ENCODE measurements at regions not wholly inside any gene's neighbourhood (a gene's known extent, or its start where the extent isn't known, plus 50 kb on each side); places are given as distances from the start of the nearest gene placed in this dataset.
"Not testable (repeated sequence)": the region's sequence is repeated elsewhere in the genome, so short reads cannot be mapped to it uniquely, and the experiment has no call there.

DNA sequence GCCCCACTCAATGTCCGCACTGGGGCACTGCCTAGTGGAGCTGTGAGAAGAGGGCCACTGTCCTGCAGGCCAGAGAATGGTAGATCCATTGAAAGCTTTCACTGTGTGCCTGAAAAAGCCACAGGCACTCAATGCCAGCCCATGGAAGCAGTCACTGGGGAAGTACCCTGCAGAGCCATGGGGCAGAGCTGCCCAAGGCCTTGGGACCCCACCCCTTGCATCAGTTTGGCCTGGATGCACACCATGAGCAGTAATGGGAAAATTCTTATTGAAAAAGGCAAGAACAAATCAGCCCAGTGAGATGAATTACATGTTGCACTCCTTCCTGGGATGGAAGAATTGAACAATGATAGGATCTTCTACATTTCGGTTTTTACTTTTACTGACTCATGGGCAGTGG is 447.1 kb downstream of the SPATA31A1 start:
- H3K36me3 ChIP-seq (ENCODE audit: control insufficient read depth, insufficient read depth, low read length); ATAC-seq; H3K27me3 Mint-ChIP-seq (ENCODE audit: low read depth in 2 of 2); H3K36me3 Mint-ChIP-seq; intact Hi-C loops (cut with micrococcal nuclease); H3K9me3 Mint-ChIP-seq; H3K27ac ChIP-seq (ENCODE audit: low read length); H3K4me1 Mint-ChIP-seq; H3K4me3 Mint-ChIP-seq; H3K27ac Mint-ChIP-seq; H3K4me3 ChIP-seq (ENCODE audit: low read length); H3K27me3 ChIP-seq (ENCODE audit: control insufficient read depth, insufficient read depth, low read length); H3K4me1 ChIP-seq (ENCODE audit: control insufficient read depth, insufficient read depth, low read length); DNase-seq; H3K9me3 ChIP-seq (ENCODE audit: control insufficient read depth, insufficient read depth, low read length): not testable (repeated sequence)
- no CpG with 5 or more reads among the region's 2 CpGs for WGBS (ENCODE audit: insufficient coverage)

DNA sequence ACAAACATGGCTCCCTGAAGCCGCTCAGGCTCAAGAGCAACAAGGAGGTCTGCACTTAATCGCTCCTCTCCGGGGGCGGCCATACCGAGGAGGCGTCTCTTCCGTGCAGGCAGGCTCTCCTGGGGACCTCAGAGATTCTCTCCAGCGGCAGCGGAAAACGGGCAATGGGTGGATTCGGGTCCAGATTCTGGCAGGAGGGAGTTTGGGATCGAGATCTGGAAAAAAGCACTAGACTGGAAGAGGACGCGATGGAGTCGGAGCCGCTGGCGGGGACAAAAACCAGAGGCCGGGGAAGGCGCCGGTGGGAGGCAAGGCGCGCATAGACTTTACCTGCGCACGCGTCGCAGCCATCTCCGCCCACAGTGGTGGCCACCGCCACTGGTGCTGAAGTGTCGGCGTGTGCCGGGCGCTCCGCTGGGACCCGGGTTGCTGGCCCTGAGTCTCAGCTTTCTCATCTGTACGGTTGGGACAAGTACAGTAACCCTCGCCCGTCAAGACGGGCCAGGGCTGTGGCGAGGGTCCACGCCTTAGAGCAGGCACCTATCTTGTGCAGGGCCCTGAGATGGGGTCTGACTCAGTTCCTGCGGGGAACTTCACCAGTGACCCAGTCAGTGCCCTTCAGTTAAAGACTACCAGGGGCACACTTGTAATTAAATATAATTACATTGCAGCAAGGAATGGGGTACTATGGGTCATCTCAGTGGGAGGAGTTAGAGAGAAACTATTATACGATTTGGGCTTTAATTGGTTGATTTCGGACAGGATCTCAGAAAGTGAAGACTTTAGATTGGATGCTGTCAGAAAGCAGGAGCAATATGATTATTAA is 454.1 kb downstream of the SPATA31A1 start:
- H3K9me3 Mint-ChIP-seq; H3K4me1 Mint-ChIP-seq; H3K36me3 Mint-ChIP-seq; H3K4me1 ChIP-seq (ENCODE audit: control insufficient read depth, insufficient read depth, low read length); intact Hi-C loops (cut with micrococcal nuclease); H3K27me3 ChIP-seq (ENCODE audit: control insufficient read depth, insufficient read depth, low read length); H3K9me3 ChIP-seq (ENCODE audit: control insufficient read depth, insufficient read depth, low read length); H3K27me3 Mint-ChIP-seq (ENCODE audit: low read depth in 2 of 2); H3K36me3 ChIP-seq (ENCODE audit: control insufficient read depth, insufficient read depth, low read length): not testable (repeated sequence)
- ATAC-seq (peak; percentile 68 to 83 (median 74)), DNase-seq (peak; percentile 28 to 69)
- H3K4me3 ChIP-seq (ENCODE audit: low read length): peak overlapping the region; percentile 34
- H3K27ac ChIP-seq (ENCODE audit: low read length): peak overlapping the region; percentile 33
- 18% methylated on average over 32 of the region's 43 CpGs for WGBS (ENCODE audit: insufficient coverage)
- H3K27ac Mint-ChIP-seq: peak overlapping the region; percentile 81 to 90
- H3K4me3 Mint-ChIP-seq: peak overlapping the region; percentile 95

- ATAC-seq; H3K4me1 Mint-ChIP-seq; DNase-seq; H3K4me3 ChIP-seq (ENCODE audit: low read length); H3K27me3 Mint-ChIP-seq (ENCODE audit: low read depth in 2 of 2); H3K4me1 ChIP-seq (ENCODE audit: control insufficient read depth, insufficient read depth, low read length); intact Hi-C loops (cut with micrococcal nuclease); H3K9me3 ChIP-seq (ENCODE audit: control insufficient read depth, insufficient read depth, low read length); H3K27ac Mint-ChIP-seq; H3K27ac ChIP-seq (ENCODE audit: low read length); H3K36me3 ChIP-seq (ENCODE audit: control insufficient read depth, insufficient read depth, low read length); H3K9me3 Mint-ChIP-seq; H3K36me3 Mint-ChIP-seq; H3K27me3 ChIP-seq (ENCODE audit: control insufficient read depth, insufficient read depth, low read length); H3K4me3 Mint-ChIP-seq: not testable (repeated sequence)
- no CpG with 5 or more reads among the region's 3 CpGs for WGBS (ENCODE audit: insufficient coverage)
These were observed 454.9 kb downstream of the SPATA31A1 start for GRCh38 chr9:39810401-39810800.

GRCh38 chr9:39811615-39812014 is 456.1 kb downstream of the SPATA31A1 start:
- H3K4me1 Mint-ChIP-seq; H3K36me3 Mint-ChIP-seq; H3K27ac ChIP-seq (ENCODE audit: low read length); ATAC-seq; H3K9me3 Mint-ChIP-seq; H3K4me3 ChIP-seq (ENCODE audit: low read length); H3K36me3 ChIP-seq (ENCODE audit: control insufficient read depth, insufficient read depth, low read length); H3K27me3 ChIP-seq (ENCODE audit: control insufficient read depth, insufficient read depth, low read length); H3K27ac Mint-ChIP-seq; H3K4me3 Mint-ChIP-seq; DNase-seq; H3K4me1 ChIP-seq (ENCODE audit: control insufficient read depth, insufficient read depth, low read length); H3K9me3 ChIP-seq (ENCODE audit: control insufficient read depth, insufficient read depth, low read length); intact Hi-C loops (cut with micrococcal nuclease); H3K27me3 Mint-ChIP-seq (ENCODE audit: low read depth in 2 of 2): not testable (repeated sequence)
- WGBS (ENCODE audit: insufficient coverage): no CpG with 5 or more reads among the region's 3 CpGs

DNA sequence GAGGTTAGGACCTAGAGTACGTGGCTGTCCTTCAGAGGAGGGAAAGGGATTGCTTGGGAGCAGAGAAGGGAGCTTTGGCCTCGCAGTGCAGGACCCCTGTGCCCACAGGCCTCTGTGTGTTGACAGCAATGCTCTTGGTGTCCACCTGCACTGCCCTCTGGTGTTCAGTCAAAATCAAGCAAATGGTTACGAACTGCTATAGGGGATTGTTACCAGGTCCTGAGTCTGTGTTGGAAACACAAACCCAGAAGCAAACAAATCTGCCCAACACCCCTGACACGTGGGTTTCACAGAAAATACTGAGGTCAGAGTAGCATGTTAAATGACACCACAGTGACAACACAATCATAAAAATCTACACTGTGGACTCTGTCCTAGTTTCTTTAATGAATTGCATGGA is 473.0 kb downstream of the SPATA31A1 start:
- H3K4me3 Mint-ChIP-seq; H3K4me1 Mint-ChIP-seq; H3K9me3 Mint-ChIP-seq; H3K36me3 ChIP-seq (ENCODE audit: control insufficient read depth, insufficient read depth, low read length); DNase-seq; intact Hi-C loops (cut with micrococcal nuclease); H3K27me3 Mint-ChIP-seq (ENCODE audit: low read depth in 2 of 2); H3K27ac ChIP-seq (ENCODE audit: low read length); H3K27ac Mint-ChIP-seq; H3K27me3 ChIP-seq (ENCODE audit: control insufficient read depth, insufficient read depth, low read length); ATAC-seq; H3K4me3 ChIP-seq (ENCODE audit: low read length); H3K9me3 ChIP-seq (ENCODE audit: control insufficient read depth, insufficient read depth, low read length); H3K36me3 Mint-ChIP-seq; H3K4me1 ChIP-seq (ENCODE audit: control insufficient read depth, insufficient read depth, low read length): not testable (repeated sequence)
- 52% methylated on average over 4 of the region's 4 CpGs for WGBS (ENCODE audit: insufficient coverage)

All from natural killer cell (primary cell).